PC-3 (cell line): ENCODE measurements at regions not wholly inside any gene's neighbourhood (a gene's known extent, or its start where the extent isn't known, plus 50 kb on each side); places are given as distances from the start of the nearest gene placed in this dataset.

Experiments
- CTCF ChIP-seq: fragments of 300-600 bp; sonication (generic); conservative IDR thresholded peaks from 2 replicates; pipeline ENCODE4 v1.5.1; 2017; ENCODE audit warnings: antibody characterized with exemption, low read depth, mild to moderate bottlenecking, low read length
- EZH2 ChIP-seq: fragments of 300-600 bp; sonication (generic); IDR thresholded peaks from one replicate; pipeline ENCODE4 v1.6.1; 2017; ENCODE audit warnings: antibody characterized with exemption, mild to moderate bottlenecking, low read length; ENCODE audit not compliant: unreplicated experiment

GRCh38 chr15:38876621-38877020 is 312.0 kb upstream of the RASGRP1 start:
- no peak for TF ChIP-seq EZH2
- no peak for TF ChIP-seq CTCF
